NOMO-1 treated with dmso at 0.1 percent for 144 hours (cell line): ENCODE measurements at regions not wholly inside any gene's neighbourhood (a gene's known extent, or its start where the extent isn't known, plus 50 kb on each side); places are given as distances from the start of the nearest gene placed in this dataset.
"Not testable (repeated sequence)": the region's sequence is repeated elsewhere in the genome, so short reads cannot be mapped to it uniquely, and the experiment has no call there.

Experiments
- DNase-seq: peaks from one replicate; lab custom pipeline; 2025; ENCODE audit not compliant: unreplicated experiment; lab: John Stamatoyannopoulos, UW

- DNase-seq: no peak
Measured at GRCh38 chr1:238672806-238673205, 713.6 kb upstream of the CHRM3 start.

DNA sequence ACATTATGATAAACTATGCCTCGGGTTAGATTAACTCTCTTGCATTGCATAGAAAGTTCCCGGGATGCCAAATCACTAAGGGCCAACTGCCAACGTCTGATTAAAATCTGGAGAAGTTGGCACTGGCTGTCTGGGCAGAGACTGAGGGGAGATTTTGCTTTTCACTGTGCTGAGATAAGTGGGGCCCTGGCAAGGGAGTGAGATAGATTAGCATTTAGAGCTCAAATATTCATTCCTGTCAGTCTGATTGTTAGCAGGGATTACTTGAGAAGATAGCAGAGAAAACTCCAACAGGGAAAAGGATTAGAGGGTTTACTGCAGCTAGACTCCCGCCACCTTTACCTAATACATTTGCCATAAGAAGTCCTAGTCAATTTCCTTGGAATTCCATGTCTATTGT is 714.1 kb upstream of the CHRM3 start:
- no peak for DNase-seq

DNA sequence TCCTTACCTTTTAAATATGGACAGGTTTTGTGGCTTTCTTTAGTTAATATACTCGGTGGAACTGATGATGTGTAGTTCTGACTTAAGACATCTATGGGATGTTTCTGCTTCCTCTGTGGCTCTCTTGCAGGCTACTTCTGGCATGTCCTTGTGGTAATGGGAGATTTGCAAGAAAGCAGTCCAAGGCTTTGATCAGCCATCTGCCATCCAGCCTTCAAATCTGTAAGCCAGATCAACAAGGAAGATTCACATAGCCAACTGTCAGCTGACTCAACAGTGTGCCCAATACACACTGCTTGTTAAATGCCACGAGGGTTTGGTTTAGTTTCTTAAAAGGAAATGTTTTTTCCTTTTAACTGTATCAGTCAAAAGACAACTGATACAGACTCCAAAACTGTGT is 722.2 kb upstream of the CHRM3 start:
- DNase-seq: no peak

GRCh38 chr1:238660849-238661248 is 725.5 kb upstream of the CHRM3 start:
- DNase-seq: no peak

DNA sequence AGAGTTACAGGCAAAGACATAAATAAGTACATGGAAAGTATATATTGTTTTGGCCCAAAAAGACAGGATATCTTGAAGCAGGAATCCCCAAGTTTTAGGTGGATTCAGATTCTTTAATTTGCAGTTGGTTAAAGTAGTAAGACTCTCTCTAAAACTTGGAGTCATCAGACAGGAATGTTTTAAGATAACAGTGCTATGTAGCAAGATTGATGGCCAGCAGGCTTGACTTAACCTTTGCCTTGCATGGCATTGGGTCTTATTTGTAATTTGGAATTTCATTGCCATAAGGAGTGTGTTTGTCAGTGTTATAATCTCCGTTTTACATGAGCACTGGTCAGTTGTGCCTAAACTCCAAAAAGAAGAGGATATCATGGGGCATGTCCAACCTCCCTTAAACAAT is 727.6 kb upstream of the CHRM3 start:
- DNase-seq: no peak

DNA sequence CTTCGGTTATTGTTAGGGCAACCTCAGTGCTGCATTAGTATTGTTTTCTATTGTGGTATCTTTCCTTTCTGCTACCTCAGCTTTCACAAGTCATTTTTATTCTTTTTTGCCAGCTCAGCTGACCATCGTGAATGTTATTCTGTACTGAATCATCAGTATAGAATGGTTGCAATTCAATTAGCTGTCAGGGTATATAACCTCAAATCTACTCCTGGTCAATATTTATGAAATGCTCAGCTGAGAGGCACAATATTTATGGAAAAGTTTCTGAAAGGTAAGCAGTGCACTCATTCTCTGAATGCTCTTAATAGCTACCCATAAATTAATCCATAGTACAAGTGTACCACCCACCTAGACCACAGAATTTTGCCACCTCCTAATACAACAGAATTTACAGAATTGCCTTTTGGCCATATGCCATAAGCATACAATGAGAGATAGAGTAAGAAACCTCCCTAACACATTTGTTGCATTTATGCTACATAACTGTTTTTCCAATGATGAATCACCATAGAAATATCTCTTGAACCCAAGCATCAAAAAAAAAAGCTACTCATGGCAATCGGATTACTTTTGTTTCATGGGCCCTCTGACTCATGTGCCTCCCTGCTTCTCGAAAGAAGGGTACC is 732.6 kb upstream of the CHRM3 start:
- no peak for DNase-seq

GRCh38 chr1:238652346-238652968 is 733.9 kb upstream of the CHRM3 start:
- no peak for DNase-seq

DNA sequence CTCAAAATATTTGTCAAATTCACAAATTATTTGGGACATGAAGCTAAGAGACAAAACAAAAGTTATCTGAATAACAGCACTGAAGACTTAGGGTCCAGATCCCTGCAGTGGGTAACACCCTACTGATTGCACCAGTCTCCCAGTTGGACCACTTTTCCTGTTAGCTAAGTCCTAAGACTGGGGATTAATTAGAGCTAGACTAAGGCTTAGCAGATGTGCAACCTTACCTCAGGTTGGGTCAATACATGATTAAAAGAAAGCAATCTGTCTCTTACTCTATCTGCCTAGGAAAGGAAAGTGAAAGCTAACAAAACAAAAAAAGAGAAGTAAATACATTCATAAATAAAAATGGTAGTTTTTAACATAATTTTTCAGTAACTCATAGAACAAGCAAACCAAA is 737.2 kb upstream of the CHRM3 start:
- DNase-seq: no peak

- DNase-seq: no peak
Measured at GRCh38 chr1:238648751-238649150, 737.6 kb upstream of the CHRM3 start.

DNA sequence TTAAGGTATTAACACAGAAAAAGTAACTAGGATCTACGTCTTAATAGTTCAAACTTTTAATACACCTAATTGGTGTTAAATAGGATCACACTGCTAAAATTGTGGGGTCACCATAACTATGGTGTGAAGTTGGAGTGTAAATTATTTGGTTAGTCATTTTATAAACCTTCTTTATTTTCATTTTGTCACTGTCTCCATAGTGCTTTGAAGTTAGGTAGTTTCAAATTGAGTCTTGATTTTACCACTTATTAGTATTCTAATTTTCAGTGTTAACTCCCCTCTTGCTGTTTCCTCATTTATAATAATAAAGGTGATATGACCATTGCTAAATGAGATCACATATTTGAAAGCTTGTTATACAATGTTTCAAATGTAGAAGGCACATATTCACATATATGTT is 738.1 kb upstream of the CHRM3 start:
- no peak for DNase-seq

DNA sequence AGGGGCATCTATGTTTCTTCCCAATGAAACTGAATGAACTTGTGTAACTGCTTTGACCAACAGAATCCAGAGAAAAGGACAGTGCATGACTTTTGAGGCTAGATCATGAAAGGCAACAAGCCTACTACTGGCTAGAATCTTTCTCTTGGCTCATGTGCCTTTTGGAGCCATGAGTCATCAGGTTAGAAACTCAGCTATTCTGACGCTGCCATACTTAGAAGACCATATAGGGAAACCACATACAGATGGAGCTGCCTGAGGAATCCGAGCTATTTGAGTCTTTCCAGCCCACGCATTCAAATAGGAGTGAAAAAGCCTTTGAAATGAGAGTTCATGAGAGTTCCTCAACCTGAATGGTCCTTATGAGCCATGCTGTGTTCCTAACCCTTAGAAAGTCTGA is 738.5 kb upstream of the CHRM3 start:
- DNase-seq: no peak

DNA sequence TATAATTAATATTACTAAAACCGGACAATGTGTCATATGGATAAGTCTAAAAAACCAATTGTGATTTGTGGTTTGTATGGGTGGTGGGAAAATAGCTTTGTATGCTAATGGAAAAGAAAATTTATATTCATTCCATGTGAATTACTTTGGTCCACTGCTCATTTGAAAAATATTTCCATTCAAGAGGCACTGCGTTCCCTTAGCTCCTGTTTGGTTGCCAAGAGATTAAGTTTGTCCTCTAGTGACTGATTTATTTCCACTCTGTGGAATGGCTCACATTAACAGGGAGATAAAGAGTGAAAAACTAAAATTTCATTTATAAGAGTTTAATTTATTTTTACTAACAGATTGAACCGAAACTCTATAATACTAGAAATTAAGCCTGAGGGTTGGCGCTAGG is 744.1 kb upstream of the CHRM3 start:
- no peak for DNase-seq

DNA sequence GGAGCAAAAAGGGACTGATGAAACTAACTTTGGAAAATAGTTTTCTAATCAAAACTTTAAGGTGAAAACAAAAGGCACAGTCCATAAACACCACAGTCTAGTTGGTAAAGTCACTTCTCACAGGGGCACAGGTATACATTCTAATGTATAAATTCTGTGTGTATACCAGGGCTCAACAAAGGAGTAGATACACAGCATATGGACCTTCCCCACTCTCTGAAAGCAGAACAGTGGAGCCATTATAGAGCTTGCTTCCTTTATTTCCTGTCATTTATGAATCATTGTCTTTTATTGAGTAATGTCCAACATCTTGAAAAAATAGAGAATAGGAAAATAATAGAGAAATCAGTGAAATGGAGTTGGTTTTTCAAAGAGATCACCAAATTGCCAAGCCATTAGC is 746.5 kb upstream of the CHRM3 start:
- DNase-seq: no peak

GRCh38 chr1:238628110-238628509 is 737.4 kb upstream of the ZP4 start:
- no peak for DNase-seq

GRCh38 chr1:238624776-238625175 is 734.1 kb upstream of the ZP4 start:
- DNase-seq: no peak

DNA sequence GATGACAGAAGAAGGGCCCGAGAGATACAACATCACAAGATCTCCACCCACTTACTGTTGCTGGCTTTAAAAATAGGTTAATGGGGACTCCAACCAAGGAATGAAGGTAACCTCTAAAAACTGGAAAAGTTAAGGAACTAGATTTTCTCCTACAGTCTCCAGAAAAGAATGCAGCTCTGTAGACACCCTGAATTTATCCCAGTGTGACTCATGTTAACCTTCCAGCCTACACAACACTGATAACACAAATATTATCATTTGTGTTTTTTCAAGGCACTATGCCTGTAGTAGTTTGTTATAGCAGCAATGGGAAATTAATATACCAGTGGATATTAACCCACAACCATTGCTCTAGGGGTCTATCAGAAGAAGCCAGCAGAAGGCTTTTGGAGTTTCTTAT is 730.7 kb upstream of the ZP4 start:
- no peak for DNase-seq

GRCh38 chr1:238619652-238620051 is 728.9 kb upstream of the ZP4 start:
- no peak for DNase-seq

DNA sequence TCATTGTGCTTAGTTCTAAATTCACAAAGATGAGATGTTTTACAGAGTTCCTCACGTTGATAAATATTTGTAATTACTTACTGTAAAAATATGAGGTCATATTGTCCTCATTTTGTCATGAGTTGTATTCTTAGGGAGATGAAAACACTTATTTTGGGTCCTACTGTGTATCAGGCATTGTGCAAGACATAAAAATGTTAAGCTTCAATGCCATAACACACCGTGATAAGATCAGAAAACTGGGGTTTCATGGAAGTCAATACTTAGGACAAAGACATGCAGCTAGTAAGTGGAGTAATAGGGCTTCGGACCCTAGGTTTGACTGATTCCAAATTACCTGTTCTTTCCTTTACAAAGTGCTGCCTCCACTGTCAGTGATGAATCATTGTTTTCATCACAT is 720.7 kb upstream of the ZP4 start:
- DNase-seq: no peak

DNA sequence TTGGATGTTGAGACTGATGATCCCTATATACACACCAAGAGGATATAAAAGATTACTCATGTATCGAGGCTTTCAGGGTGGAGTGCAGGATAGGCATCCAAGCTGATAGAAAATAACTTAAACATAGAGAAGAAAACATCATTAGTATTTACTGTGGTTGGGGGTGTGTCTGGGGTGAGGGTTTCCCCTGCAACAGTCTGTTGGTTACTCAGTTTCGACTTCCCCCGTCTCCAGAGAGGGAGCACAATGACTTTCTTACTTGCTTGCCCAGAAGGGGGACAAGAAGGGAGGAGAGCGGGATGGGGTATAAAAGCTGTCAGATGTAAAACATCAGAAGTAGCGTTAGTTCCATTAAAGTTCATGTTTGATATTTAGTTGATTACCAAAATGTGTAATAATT is 717.4 kb upstream of the ZP4 start:
- DNase-seq: peak; percentile 6

DNA sequence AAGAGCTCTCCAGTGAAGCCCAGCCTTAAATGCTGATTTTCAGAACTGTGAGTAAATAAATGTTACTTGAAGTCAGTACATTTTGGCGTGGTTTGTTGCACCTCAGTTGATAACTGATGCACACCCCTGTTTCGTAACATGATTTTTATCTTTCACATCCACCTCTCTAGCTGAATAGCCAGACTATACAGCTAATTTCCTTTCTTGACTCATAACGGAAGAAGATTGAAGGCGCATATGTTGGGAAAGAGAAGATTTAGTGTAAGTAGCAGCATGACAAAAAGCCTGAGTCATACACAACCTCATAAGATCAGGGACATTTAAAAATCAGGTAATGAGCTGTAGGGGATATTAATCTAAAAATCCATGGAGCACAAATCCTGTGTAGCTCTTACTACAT is 716.2 kb upstream of the ZP4 start:
- peak; percentile 87 for DNase-seq

GRCh38 chr1:238606457-238606856 is 715.7 kb upstream of the ZP4 start:
- no peak for DNase-seq

DNA sequence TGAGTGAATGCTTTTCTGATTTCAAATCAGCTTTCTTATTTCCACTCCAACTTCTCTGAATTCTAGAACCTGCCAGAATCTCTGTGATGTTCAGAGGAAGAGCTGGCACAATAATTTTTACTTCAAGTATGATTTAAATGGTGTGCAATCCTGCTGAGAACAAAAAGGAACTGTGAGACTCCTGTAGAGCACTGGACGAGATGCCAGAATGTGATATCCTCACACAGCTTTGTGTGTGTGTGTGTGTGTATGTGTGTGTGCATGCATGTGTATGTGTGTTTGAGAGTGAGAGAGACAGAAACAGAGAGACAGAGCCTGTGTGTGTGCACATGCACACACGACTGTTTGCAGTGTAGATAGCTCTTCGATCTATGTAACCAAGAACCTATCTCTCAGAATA is 713.6 kb upstream of the ZP4 start:
- no peak for DNase-seq

GRCh38 chr1:238601604-238602003 is 710.9 kb upstream of the ZP4 start:
- not testable (repeated sequence) for DNase-seq
